ENCODE measurements at regions not wholly inside any gene's neighbourhood (a gene's known extent, or its start where the extent isn't known, plus 50 kb on each side); places are given as distances from the start of the nearest gene placed in this dataset.
"Not testable (repeated sequence)": the region's sequence is repeated elsewhere in the genome, so short reads cannot be mapped to it uniquely, and the experiment has no call there.

DNA sequence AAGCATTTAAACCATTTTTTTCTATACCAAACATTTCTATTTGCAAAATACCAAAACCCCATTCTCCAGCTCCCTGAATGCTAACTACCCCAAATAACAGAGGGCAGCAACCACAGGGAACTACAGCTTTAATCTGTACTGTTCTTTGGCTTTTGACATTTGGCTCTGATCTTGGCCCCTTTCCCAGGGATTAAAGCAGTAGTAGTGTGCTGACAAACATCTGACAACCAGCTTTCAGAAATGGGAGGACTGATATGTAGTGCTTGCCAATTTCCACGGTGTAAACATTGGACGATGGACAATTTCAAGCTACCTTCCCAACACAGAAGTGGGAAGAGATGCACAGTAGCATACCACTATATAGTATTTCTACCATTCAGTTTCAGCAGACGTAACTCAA lies 88.4 kb upstream of the TEAD1 start:
- Histone ChIP-seq H3K27ac (ENCODE audit: low read depth, low read length) (no peak overlapping the region), H3K9me3 (ENCODE audit: control insufficient read depth, insufficient read depth, low read length) (no peaks in the 10 kb centered on the region), H3K27me3 (ENCODE audit: control insufficient read depth, insufficient read depth, low read length) (no peaks in the 10 kb centered on the region), H3K4me3 (ENCODE audit: low read depth, low read length) (no peak overlapping the region)
- CTCF ChIA-PET: no interaction called here
- POLR2A ChIA-PET: no interaction called here
- DNase-seq (ENCODE audit: low read depth, low spot score): no peak
- TF ChIP-seq, protein P1, sequence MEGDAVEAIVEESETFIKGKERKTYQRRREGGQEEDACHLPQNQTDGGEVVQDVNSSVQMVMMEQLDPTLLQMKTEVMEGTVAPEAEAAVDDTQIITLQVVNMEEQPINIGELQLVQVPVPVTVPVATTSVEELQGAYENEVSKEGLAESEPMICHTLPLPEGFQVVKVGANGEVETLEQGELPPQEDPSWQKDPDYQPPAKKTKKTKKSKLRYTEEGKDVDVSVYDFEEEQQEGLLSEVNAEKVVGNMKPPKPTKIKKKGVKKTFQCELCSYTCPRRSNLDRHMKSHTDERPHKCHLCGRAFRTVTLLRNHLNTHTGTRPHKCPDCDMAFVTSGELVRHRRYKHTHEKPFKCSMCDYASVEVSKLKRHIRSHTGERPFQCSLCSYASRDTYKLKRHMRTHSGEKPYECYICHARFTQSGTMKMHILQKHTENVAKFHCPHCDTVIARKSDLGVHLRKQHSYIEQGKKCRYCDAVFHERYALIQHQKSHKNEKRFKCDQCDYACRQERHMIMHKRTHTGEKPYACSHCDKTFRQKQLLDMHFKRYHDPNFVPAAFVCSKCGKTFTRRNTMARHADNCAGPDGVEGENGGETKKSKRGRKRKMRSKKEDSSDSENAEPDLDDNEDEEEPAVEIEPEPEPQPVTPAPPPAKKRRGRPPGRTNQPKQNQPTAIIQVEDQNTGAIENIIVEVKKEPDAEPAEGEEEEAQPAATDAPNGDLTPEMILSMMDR (IDR thresholded peaks at IDR 0.05; ENCODE audit: low read depth, low read length): no peak

DNA sequence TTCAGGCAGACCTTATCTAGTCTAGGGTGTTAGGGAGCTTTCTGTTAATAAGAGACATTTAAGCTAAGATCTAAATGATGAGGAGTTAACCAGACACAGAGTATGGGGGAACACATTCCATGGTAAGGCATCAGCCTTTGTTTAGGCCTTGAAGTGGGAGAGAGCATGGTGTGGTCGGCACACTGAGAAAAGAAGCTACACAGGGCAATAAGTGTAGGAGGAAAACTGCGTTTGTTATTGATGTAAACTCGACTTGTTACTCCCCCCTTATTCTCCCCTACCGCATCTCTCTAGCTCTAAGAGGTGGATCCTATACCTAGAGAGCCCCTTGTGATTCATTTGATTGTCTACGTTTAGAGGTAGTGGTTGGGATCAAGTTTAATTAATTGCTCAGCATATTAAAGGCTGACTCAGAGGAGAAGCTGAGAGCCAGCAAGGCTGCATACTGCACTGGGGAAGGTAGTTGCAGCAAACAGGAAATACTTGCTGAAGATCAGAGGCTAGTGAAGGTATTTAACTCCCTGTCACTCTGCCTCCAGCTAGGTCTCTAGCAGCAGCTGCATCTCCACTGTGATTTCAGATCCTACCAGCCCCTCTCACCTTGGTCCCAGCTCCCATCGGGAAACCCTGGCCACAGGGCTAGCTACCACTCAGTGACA lies 86.8 kb upstream of the TEAD1 start:
- ChIA-PET POLR2A (interaction anchor here (1.3 kb wide), 1 partner anchor 30 kb away, joined by 7 read pairs; no protein-coding TSS in a partner anchor), CTCF (interaction anchor here (0.6 to 0.9 kb wide), 2 partner anchors 10 to 12 kb away, joined by 3 read pairs; no protein-coding TSS in a partner anchor)
- DNase-seq (ENCODE audit: low read depth, low spot score): no peak
- TF ChIP-seq, protein P1 (IDR thresholded peaks at IDR 0.05; ENCODE audit: low read depth, low read length): no peak
- no peak overlapping the region for H3K27ac ChIP-seq (ENCODE audit: low read depth, low read length)
- H3K4me3 ChIP-seq (ENCODE audit: low read depth, low read length): no peak overlapping the region
- no peaks in the 10 kb centered on the region for H3K27me3 ChIP-seq (ENCODE audit: control insufficient read depth, insufficient read depth, low read length)
- no peaks in the 10 kb centered on the region for H3K9me3 ChIP-seq (ENCODE audit: control insufficient read depth, insufficient read depth, low read length)

DNA sequence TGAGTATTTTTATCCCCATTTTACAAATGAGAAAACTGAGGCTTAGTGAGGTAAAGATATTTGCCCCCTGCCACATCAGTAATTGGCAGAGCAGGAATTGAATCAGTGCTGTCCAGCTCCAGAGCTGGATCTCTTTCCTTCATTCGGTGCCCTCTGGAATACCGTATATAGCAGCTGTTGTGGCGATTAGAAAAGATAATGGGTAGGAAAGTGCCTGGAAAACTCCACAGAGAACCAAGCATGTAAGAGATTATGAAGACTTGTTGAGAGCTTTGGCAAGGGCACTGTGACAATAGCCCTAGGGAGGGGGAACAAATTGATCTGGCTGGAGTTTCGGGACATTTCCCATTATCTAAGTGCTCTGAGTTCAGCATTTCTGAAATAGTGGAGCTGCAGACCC lies 82.5 kb upstream of the TEAD1 start:
- H3K27ac ChIP-seq (ENCODE audit: low read depth, low read length): no peak overlapping the region
- CTCF ChIA-PET: interaction anchor here (1.5 to 2.8 kb wide), 2 partner anchors 8 to 10 kb away, joined by 3 to 12 read pairs; no protein-coding TSS in a partner anchor
- POLR2A ChIA-PET: no interaction called here
- H3K4me3 ChIP-seq (ENCODE audit: low read depth, low read length): no peak overlapping the region
- no peaks in the 10 kb centered on the region for H3K27me3 ChIP-seq (ENCODE audit: control insufficient read depth, insufficient read depth, low read length)
- TF ChIP-seq, protein P1 (IDR thresholded peaks at IDR 0.05; ENCODE audit: low read depth, low read length): no peak
- no peak for DNase-seq (ENCODE audit: low read depth, low spot score)
- no peaks in the 10 kb centered on the region for H3K9me3 ChIP-seq (ENCODE audit: control insufficient read depth, insufficient read depth, low read length)

DNA sequence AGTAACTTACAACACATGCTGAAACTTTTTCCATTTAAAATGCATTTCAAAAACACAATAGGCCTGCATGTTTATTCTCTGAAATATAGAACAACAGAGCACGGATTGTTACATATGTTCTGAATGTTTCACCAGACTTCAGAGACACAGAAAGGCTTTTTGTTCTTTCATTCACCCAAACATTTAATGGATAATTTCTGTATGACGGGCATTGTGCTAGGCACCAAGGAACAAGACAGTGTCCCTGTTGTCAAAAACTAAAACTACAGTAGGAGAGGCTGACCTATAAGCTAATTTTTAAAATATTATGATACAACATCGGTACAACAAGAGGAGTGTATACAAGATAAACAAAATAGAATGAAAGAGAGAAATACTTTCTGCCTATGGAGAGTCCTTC lies 81.9 kb upstream of the TEAD1 start:
- TF ChIP-seq, protein P1 (IDR thresholded peaks at IDR 0.05; ENCODE audit: low read depth, low read length): no peak
- Histone ChIP-seq H3K4me3 (ENCODE audit: low read depth, low read length) (no peak overlapping the region), H3K9me3 (ENCODE audit: control insufficient read depth, insufficient read depth, low read length) (no peaks in the 10 kb centered on the region), H3K27me3 (ENCODE audit: control insufficient read depth, insufficient read depth, low read length) (no peaks in the 10 kb centered on the region), H3K27ac (ENCODE audit: low read depth, low read length) (no peak overlapping the region)
- no peak for DNase-seq (ENCODE audit: low read depth, low spot score)
- CTCF ChIA-PET: interaction anchor here (1.4 kb wide), 1 partner anchor 12 kb away, joined by 3 read pairs; no protein-coding TSS in a partner anchor
- POLR2A ChIA-PET: no interaction called here

DNA sequence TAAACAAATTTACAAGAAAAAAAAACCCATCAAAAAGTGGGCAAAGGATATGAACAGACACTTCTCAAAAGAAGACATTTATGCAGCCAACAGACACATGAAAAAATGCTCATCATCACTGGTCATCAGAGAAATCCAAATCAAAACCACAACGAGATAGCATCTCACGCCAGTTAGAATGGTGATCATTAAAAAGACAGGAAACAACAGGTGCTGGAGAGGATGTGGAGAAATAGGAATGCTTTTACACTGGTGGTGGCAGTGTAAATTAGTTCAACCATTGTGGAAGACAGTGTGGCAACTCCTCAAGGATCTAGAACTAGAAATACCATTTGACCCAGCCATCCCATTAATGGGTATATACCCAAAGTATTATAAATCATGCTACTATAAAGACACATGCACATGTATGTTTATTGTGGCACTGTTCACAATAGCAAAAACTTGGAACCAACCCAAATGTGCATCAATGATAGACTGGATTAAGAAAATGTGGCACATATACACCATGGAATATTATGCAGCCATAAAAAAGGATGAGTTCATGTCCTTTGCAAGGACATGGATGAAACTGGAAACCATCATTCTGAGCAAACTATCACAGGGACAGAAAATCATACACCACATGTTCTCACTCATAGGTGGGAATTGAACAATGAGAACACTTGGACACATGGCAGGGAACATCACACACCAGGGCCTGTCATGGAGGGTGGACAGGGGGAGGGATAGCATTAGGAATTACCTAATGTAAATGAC lies 79.0 kb upstream of the TEAD1 start:
- H3K27ac ChIP-seq (ENCODE audit: low read depth, low read length); H3K27me3 ChIP-seq (ENCODE audit: control insufficient read depth, insufficient read depth, low read length); CTCF ChIA-PET; DNase-seq (ENCODE audit: low read depth, low spot score); H3K4me3 ChIP-seq (ENCODE audit: low read depth, low read length); H3K9me3 ChIP-seq (ENCODE audit: control insufficient read depth, insufficient read depth, low read length); POLR2A ChIA-PET: not testable (repeated sequence)
